K562 (cell line): ENCODE measurements at regions not wholly inside any gene's neighbourhood (a gene's known extent, or its start where the extent isn't known, plus 50 kb on each side); places are given as distances from the start of the nearest gene placed in this dataset.

Experiments used
- CTCF ChIP-seq, 3 experiments: IDR thresholded peaks in 2 of 3; conservative IDR thresholded peaks in 1 of 3; 2 replicates each; pipeline ENCODE4 v1.5.1; 2011 to 2012; ENCODE audit warnings: low read length in 3 of 3, mild to moderate bottlenecking in 3 of 3, control low read depth in 2 of 3, improper control_type of control experiment in 1 of 3, inconsistent platforms in 1 of 3, low read depth in 1 of 3, mixed read lengths in 1 of 3, moderate library complexity in 1 of 3; ENCODE audit not compliant: insufficient read depth in 2 of 3
- EZH2 ChIP-seq: IDR thresholded peaks from 2 replicates; pipeline ENCODE4 v1.6.1; 2012; ENCODE audit warnings: low read depth, mild to moderate bottlenecking, inconsistent platforms, low read length, borderline replicate concordance
- HMGXB4 ChIP-seq: sonication (generic); formaldehyde crosslinking; IDR thresholded peaks from 2 replicates; pipeline ENCODE4 v1.8.1; 2023; ENCODE audit warnings: mild to moderate bottlenecking, missing genetic modification reagents
- KLF1 ChIP-seq: fragments of 450-650 bp; IDR thresholded peaks from 2 replicates; pipeline ENCODE4 v1.6.1; 2016; ENCODE audit warnings: missing genetic modification characterization, missing compliant biosample characterization
- POLR2A ChIP-seq: fragments of 450-650 bp; conservative IDR thresholded peaks from 2 replicates; pipeline ENCODE4 v1.6.1; 2016
- POLR2AphosphoS5 ChIP-seq: IDR thresholded peaks from 2 replicates; pipeline ENCODE4 v1.6.1; 2011; ENCODE audit warnings: mild to moderate bottlenecking, low read depth, low read length, moderate library complexity; ENCODE audit not compliant: control insufficient read depth, insufficient read depth
- PREB ChIP-seq: sonication (generic); formaldehyde crosslinking; IDR thresholded peaks from 2 replicates; pipeline ENCODE4 v1.8.1; 2023; ENCODE audit warnings: mild to moderate bottlenecking, missing genetic modification reagents
- SRF ChIP-seq, 2 experiments: fragments of 250-450, 450-650 bp in 1 of 2; sonication (Bioruptor Pico) in 1 of 2; sonication (generic) in 1 of 2; formaldehyde crosslinking; IDR thresholded peaks; 2 replicates each; pipeline versions ENCODE4 v1.5.0 to v1.5.1; 2020 to 2022; ENCODE audit warnings: mild to moderate bottlenecking in 1 of 2, missing genetic modification reagents in 1 of 2
- THRA ChIP-seq: fragments of 450-650 bp; IDR thresholded peaks from 2 replicates; pipeline ENCODE4 v1.6.1; 2017; ENCODE audit warnings: mild to moderate bottlenecking, moderate library complexity
- ZNF518B ChIP-seq: fragments of 250-450 bp; sonication (Bioruptor Pico); IDR thresholded peaks from 2 replicates; pipeline ENCODE4 v1.5.0; 2021; ENCODE audit warnings: mild to moderate bottlenecking, moderate library complexity
- ZNF830 ChIP-seq: fragments of 250-450 bp; sonication (Bioruptor Pico); IDR thresholded peaks from 2 replicates; pipeline ENCODE4 v1.5.0; 2021; ENCODE audit warnings: mild to moderate bottlenecking

DNA sequence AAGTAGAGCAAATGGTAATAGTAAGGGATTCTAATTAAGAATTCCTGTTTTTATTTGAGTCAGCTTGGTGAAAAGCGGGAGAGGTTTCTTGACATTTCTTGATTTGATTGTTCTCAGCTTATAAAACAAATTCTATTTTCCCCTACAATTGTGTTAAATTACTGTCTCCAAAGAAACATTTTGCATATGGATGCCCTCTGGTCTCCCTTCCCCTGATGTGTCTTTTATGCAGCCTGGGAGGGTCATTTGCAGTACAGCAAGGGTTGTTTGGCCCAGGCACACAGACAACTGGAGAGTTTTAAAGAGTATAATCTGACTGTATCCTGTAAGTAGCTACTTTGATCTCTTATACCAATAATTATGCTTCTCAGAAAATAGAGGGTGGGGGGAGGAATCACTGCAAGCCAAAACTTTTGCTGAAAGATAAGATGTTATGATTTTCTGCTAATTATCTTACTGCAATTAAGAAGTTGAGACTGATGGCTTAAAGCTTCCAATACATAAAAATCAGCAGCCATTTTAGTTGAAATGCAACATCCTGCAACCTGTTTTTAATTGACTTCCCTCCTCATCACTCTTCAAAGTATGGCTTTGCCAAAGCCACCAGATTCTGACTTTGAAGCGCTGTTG lies 204.1 kb upstream of the SEMA6A start:
- TF ChIP-seq ZNF830 (CRISPR knock-in tag) = no peak
- TF ChIP-seq KLF1 = no peak
- TF ChIP-seq HMGXB4 (CRISPR knock-in tag) = no peak
- no peak for TF ChIP-seq POLR2A
- TF ChIP-seq PREB (CRISPR knock-in tag) = no peak
- no peak for TF ChIP-seq EZH2
- no peak for TF ChIP-seq ZNF518B
- no peak for TF ChIP-seq SRF (CRISPR knock-in tag; IDR thresholded peaks at IDR 0.05)
- TF ChIP-seq CTCF (IDR thresholded peaks at IDR 0.05 in 2 of 3, conservative IDR thresholded peaks at IDR 0.05 in 1 of 3; ENCODE audit: insufficient read depth in 2 of 3, low read depth in 1 of 3, low read length in 3 of 3) = no peak
- no peak for TF ChIP-seq POLR2AphosphoS5
- TF ChIP-seq THRA = no peak
